ENCODE measurements at regions not wholly inside any gene's neighbourhood (a gene's known extent, or its start where the extent isn't known, plus 50 kb on each side); places are given as distances from the start of the nearest gene placed in this dataset.

GRCh38 chr4:187010052-187010451 is 286.4 kb upstream of the FAT1 start:
- DNase-seq (no peak), ATAC-seq (no peak)
- 88 to 91% (median 88%) methylated on average over 3 of the region's 3 CpGs for WGBS, 3 donors
- no peak overlapping the region for H3K27ac ChIP-seq
- intact Hi-C loops (cut with DNase I): no loop called here
- no peaks in the 10 kb centered on the region for H3K4me1 ChIP-seq
- TF ChIP-seq CTCF (IDR thresholded peaks at IDR 0.05): no peak
- H3K27me3 ChIP-seq (ENCODE audit: insufficient read depth in 3 of 3, low read length in 2 of 3): no peaks in the 10 kb centered on the region
- no peaks in the 10 kb centered on the region for H3K9me3 ChIP-seq
- H3K36me3 ChIP-seq (ENCODE audit: insufficient read depth in 1 of 2, low read depth in 1 of 2): no peaks in the 10 kb centered on the region
- no peak overlapping the region for H3K4me3 ChIP-seq

GRCh38 chr4:187016101-187016500 is 292.4 kb upstream of the FAT1 start:
- no peaks in the 10 kb centered on the region for H3K36me3 ChIP-seq (ENCODE audit: insufficient read depth in 1 of 2, low read depth in 1 of 2)
- H3K9me3 ChIP-seq: no peaks in the 10 kb centered on the region
- intact Hi-C loops (cut with DNase I): no loop called here
- no peaks in the 10 kb centered on the region for H3K27me3 ChIP-seq (ENCODE audit: insufficient read depth in 3 of 3, low read length in 2 of 3)
- TF ChIP-seq CTCF (IDR thresholded peaks at IDR 0.05): no peak
- H3K4me1 ChIP-seq: no peaks in the 10 kb centered on the region
- ATAC-seq: no peak
- 77 to 83% (median 82%) methylated on average over 3 of the region's 3 CpGs for WGBS, 3 donors
- H3K27ac ChIP-seq: no peak overlapping the region
- DNase-seq: no peak
- no peak overlapping the region for H3K4me3 ChIP-seq

- 45 to 52% (median 49%) methylated on average over 3 of the region's 3 CpGs for WGBS, 3 donors
- H3K9me3 ChIP-seq: no peaks in the 10 kb centered on the region
- H3K27ac ChIP-seq: no peak overlapping the region
- DNase-seq: no peak
- H3K36me3 ChIP-seq (ENCODE audit: insufficient read depth in 1 of 2, low read depth in 1 of 2): no peaks in the 10 kb centered on the region
- H3K4me1 ChIP-seq: no peaks in the 10 kb centered on the region
- ATAC-seq: no peak
- no peak overlapping the region for H3K4me3 ChIP-seq
- no peaks in the 10 kb centered on the region for H3K27me3 ChIP-seq (ENCODE audit: insufficient read depth in 3 of 3, low read length in 2 of 3)
- intact Hi-C loops (cut with DNase I): no loop called here
- no peak for TF ChIP-seq CTCF (IDR thresholded peaks at IDR 0.05)
These were observed 293.5 kb upstream of the FAT1 start for GRCh38 chr4:187017147-187017546.

- Histone ChIP-seq H3K27me3 (ENCODE audit: insufficient read depth in 3 of 3, low read length in 2 of 3) (no peaks in the 10 kb centered on the region), H3K4me3 (no peak overlapping the region), H3K36me3 (ENCODE audit: insufficient read depth in 1 of 2, low read depth in 1 of 2) (no peaks in the 10 kb centered on the region), H3K27ac (no peak overlapping the region), H3K9me3 (no peaks in the 10 kb centered on the region), H3K4me1 (no peaks in the 10 kb centered on the region)
- 65 to 71% (median 69%) methylated on average over 8 of the region's 8 CpGs for WGBS, 3 donors
- intact Hi-C loops (cut with DNase I): no loop called here
- no peak for TF ChIP-seq CTCF (IDR thresholded peaks at IDR 0.05)
- DNase-seq (no peak), ATAC-seq (no peak)
These were observed 296.2 kb upstream of the FAT1 start for GRCh38 chr4:187019896-187020295.

- no peak for TF ChIP-seq CTCF (IDR thresholded peaks at IDR 0.05)
- intact Hi-C loops (cut with DNase I): no loop called here
- ATAC-seq: no peak
- WGBS, 3 donors: 89 to 95% (median 95%) methylated on average over 2 of the region's 2 CpGs
- no peaks in the 10 kb centered on the region for H3K9me3 ChIP-seq
- no peak for DNase-seq
- no peak overlapping the region for H3K4me3 ChIP-seq
- no peak overlapping the region for H3K27ac ChIP-seq
- no peaks in the 10 kb centered on the region for H3K27me3 ChIP-seq (ENCODE audit: insufficient read depth in 3 of 3, low read length in 2 of 3)
- no peaks in the 10 kb centered on the region for H3K36me3 ChIP-seq (ENCODE audit: insufficient read depth in 1 of 2, low read depth in 1 of 2)
- no peaks in the 10 kb centered on the region for H3K4me1 ChIP-seq
These were observed 297.0 kb upstream of the FAT1 start for GRCh38 chr4:187020676-187021075.

All from psoas muscle (tissue), 7 donors.